Erythroblast (primary cell): ENCODE measurements at regions not wholly inside any gene's neighbourhood (a gene's known extent, or its start where the extent isn't known, plus 50 kb on each side); places are given as distances from the start of the nearest gene placed in this dataset.

ENCODE experiments used
- GATA1 ChIP-seq: IDR thresholded peaks from 2 replicates; pipeline ENCODE4 v1.6.1; 2011; ENCODE audit warnings: low read depth, mild to moderate bottlenecking, control low read depth, low read length, moderate library complexity
- POLR2A ChIP-seq: IDR thresholded peaks from 2 replicates; pipeline ENCODE4 v1.6.1; 2011; ENCODE audit warnings: mild to moderate bottlenecking, low read length

- TF ChIP-seq POLR2A, result no peak
- TF ChIP-seq GATA1, result no peak
Observed at GRCh38 chr7:106729720-106730385, 68.9 kb upstream of the CCDC71L start.
